Keratinocyte (primary cell): ENCODE measurements at regions not wholly inside any gene's neighbourhood (a gene's known extent, or its start where the extent isn't known, plus 50 kb on each side); places are given as distances from the start of the nearest gene placed in this dataset.

Source experiments
- CTCF ChIP-seq, 3 experiments: IDR thresholded peaks in 1 of 3; conservative IDR thresholded peaks in 1 of 3; optimal IDR thresholded peaks in 1 of 3; 2 replicates in 2 of 3; 3 replicates in 1 of 3; pipeline versions ENCODE3 to v1.5.1; 2011; ENCODE audit warnings: low read length in 3 of 3, mild to moderate bottlenecking in 3 of 3, moderate library complexity in 2 of 3, control low read depth in 1 of 3, inconsistent platforms in 1 of 3; ENCODE audit not compliant: insufficient read depth in 2 of 3; ENCODE audit errors: extremely low read depth in 1 of 3
- EZH2 ChIP-seq: IDR thresholded peaks from one replicate; pipeline ENCODE4 v1.6.1; 2012; ENCODE audit warnings: inconsistent platforms, mild to moderate bottlenecking, low read length, moderate library complexity

GRCh38 chr6:85114581-85114935 lies 335.3 kb upstream of the NT5E start:
- TF ChIP-seq CTCF (optimal IDR thresholded peaks at IDR 0.05 in 1 of 3, IDR thresholded peaks at IDR 0.05 in 1 of 3, conservative IDR thresholded peaks at IDR 0.05 in 1 of 3; ENCODE audit: extremely low read depth in 1 of 3, insufficient read depth in 2 of 3, low read length in 3 of 3), result no peak
- no peak for TF ChIP-seq EZH2
